ENCODE measurements at regions not wholly inside any gene's neighbourhood (a gene's known extent, or its start where the extent isn't known, plus 50 kb on each side); places are given as distances from the start of the nearest gene placed in this dataset.

- Histone ChIP-seq H3K27ac (no peak overlapping the region), H3K36me3 (ENCODE audit: low read depth, missing control alignments) (no peaks in the 10 kb centered on the region), H3K27me3 (no peaks in the 10 kb centered on the region), H3K9me3 (no peaks in the 10 kb centered on the region), H3K4me3 (no peak overlapping the region), H3K4me1 (no peaks in the 10 kb centered on the region)
- 67 to 74% methylated on average over 2 of the region's 2 CpGs for WGBS, 2 donors
- TF ChIP-seq CTCF (IDR thresholded peaks at IDR 0.05) = no peak
- TF ChIP-seq POLR2A (IDR thresholded peaks at IDR 0.05) = no peak
- intact Hi-C loops (cut with DNase I; ENCODE audit: low total_unique reads) = no loop called here
- no peak for DNase-seq
Measured at GRCh38 chr5:14009575-14009974, 65.1 kb upstream of the DNAH5 start.

- Histone ChIP-seq H3K4me1 (no peaks in the 10 kb centered on the region), H3K4me3 (no peak overlapping the region), H3K36me3 (ENCODE audit: low read depth, missing control alignments) (no peaks in the 10 kb centered on the region), H3K9me3 (no peaks in the 10 kb centered on the region), H3K27me3 (no peaks in the 10 kb centered on the region), H3K27ac (no peak overlapping the region)
- intact Hi-C loops (cut with DNase I; ENCODE audit: low total_unique reads) = no loop called here
- TF ChIP-seq CTCF (IDR thresholded peaks at IDR 0.05) (no peak), POLR2A (IDR thresholded peaks at IDR 0.05) (no peak)
- 60 to 61% methylated on average over 8 of the region's 8 CpGs for WGBS, 2 donors
- DNase-seq = no peak
Measured at GRCh38 chr5:14008819-14009311, 64.4 kb upstream of the DNAH5 start.

- WGBS, 2 donors = 78 to 85% methylated on average over 6 of the region's 6 CpGs
- Histone ChIP-seq H3K27me3 (no peaks in the 10 kb centered on the region), H3K9me3 (no peaks in the 10 kb centered on the region), H3K27ac (no peak overlapping the region), H3K4me3 (no peak overlapping the region), H3K36me3 (ENCODE audit: low read depth, missing control alignments) (no peaks in the 10 kb centered on the region), H3K4me1 (no peaks in the 10 kb centered on the region)
- intact Hi-C loops (cut with DNase I; ENCODE audit: low total_unique reads) = no loop called here
- TF ChIP-seq CTCF (IDR thresholded peaks at IDR 0.05) (no peak), POLR2A (IDR thresholded peaks at IDR 0.05) (no peak)
- DNase-seq = no peak
Measured at GRCh38 chr5:14006823-14007520, 62.5 kb upstream of the DNAH5 start.

- DNase-seq = no peak
- 81 to 86% methylated on average over 6 of the region's 6 CpGs for WGBS, 2 donors
- intact Hi-C loops (cut with DNase I; ENCODE audit: low total_unique reads) = no loop called here
Measured at GRCh38 chr5:14004598-14005394, 60.3 kb upstream of the DNAH5 start.

More at GRCh38 chr5:14004598-14005394, 60.3 kb upstream of the DNAH5 start:
- Histone ChIP-seq H3K4me3 (no peak overlapping the region), H3K9me3 (no peaks in the 10 kb centered on the region), H3K4me1 (no peaks in the 10 kb centered on the region), H3K36me3 (ENCODE audit: low read depth, missing control alignments) (no peaks in the 10 kb centered on the region), H3K27ac (no peak overlapping the region), H3K27me3 (no peaks in the 10 kb centered on the region)
- no peak for TF ChIP-seq POLR2A (IDR thresholded peaks at IDR 0.05)
- TF ChIP-seq CTCF (IDR thresholded peaks at IDR 0.05) = no peak

Measured in testis (tissue), 2 donors.